ENCODE measurements at regions not wholly inside any gene's neighbourhood (a gene's known extent, or its start where the extent isn't known, plus 50 kb on each side); places are given as distances from the start of the nearest gene placed in this dataset.

GRCh38 chr6:14422917-14423316, 305.3 kb downstream of the CD83 start:
- WGBS, result 37% methylated on average over 2 of the region's 2 CpGs

GRCh38 chr6:14423330-14423729, 305.8 kb downstream of the CD83 start:
- H3K9ac ChIP-seq (ENCODE audit: low read length), result no peak overlapping the region

More at GRCh38 chr6:14422917-14423316, 305.3 kb downstream of the CD83 start:
- H4K8ac ChIP-seq (ENCODE audit: low read length), result no peak overlapping the region
- peak; percentile 11 for DNase-seq
- no peak overlapping the region for H2BK15ac ChIP-seq (ENCODE audit: low read depth, poor library complexity, severe bottlenecking)
- H3K4me1 ChIP-seq (ENCODE audit: control insufficient read depth, insufficient read depth, low read depth, low read length), result no peaks in the 10 kb centered on the region
- H3K79me1 ChIP-seq (replicated peaks; ENCODE audit: low read length, poor library complexity, severe bottlenecking), result no peaks in the 10 kb centered on the region
- no peak overlapping the region for H3K23ac ChIP-seq (ENCODE audit: low read length in 2 of 2)
- no peaks in the 10 kb centered on the region for H3K27me3 ChIP-seq (ENCODE audit: control insufficient read depth in 1 of 2, insufficient read depth in 1 of 2, low read length in 2 of 2)
- H3K9ac ChIP-seq (ENCODE audit: low read length), result no peak overlapping the region
- no peak overlapping the region for H4K91ac ChIP-seq (ENCODE audit: low read length)
- no peak overlapping the region for H2AFZ ChIP-seq (ENCODE audit: low read depth, low read length)
- no peak overlapping the region for H3K14ac ChIP-seq (ENCODE audit: low read length in 2 of 2)
- no peak overlapping the region for H3K4me2 ChIP-seq (ENCODE audit: low read length, poor library complexity, severe bottlenecking)
- H2BK120ac ChIP-seq (ENCODE audit: low read depth, low read length), result no peak overlapping the region
- H3K18ac ChIP-seq (ENCODE audit: low read depth in 1 of 2, low read length in 2 of 2), result no peak overlapping the region
- no peak overlapping the region for H3K4me3 ChIP-seq (ENCODE audit: insufficient read depth in 1 of 2, low read depth in 1 of 2, low read length in 2 of 2)
- no peak overlapping the region for H2AK5ac ChIP-seq (ENCODE audit: low read length, severe bottlenecking)
- no peak overlapping the region for H2BK12ac ChIP-seq (ENCODE audit: low read length in 2 of 2)
- no peak overlapping the region for H3K4ac ChIP-seq (ENCODE audit: low read depth in 1 of 2, low read length in 2 of 2)
- no peak overlapping the region for H3K27ac ChIP-seq (ENCODE audit: low read length, poor library complexity, severe bottlenecking)
- H3K36me3 ChIP-seq (ENCODE audit: control insufficient read depth in 1 of 2, insufficient read depth in 2 of 2, low read depth in 1 of 2, low read length in 2 of 2), result no peaks in the 10 kb centered on the region
- no peak overlapping the region for H2BK5ac ChIP-seq (ENCODE audit: low read depth, low read length, poor library complexity, severe bottlenecking)
- H3K9me3 ChIP-seq (ENCODE audit: control insufficient read depth, low read length), result no peaks in the 10 kb centered on the region

GRCh38 chr6:14423955-14424354, 306.4 kb downstream of the CD83 start:
- no peaks in the 10 kb centered on the region for H3K4me1 ChIP-seq (ENCODE audit: control insufficient read depth, insufficient read depth, low read depth, low read length)
- H2BK5ac ChIP-seq (ENCODE audit: low read depth, low read length, poor library complexity, severe bottlenecking), result no peak overlapping the region
- H2BK120ac ChIP-seq (ENCODE audit: low read depth, low read length), result no peak overlapping the region
- H3K79me1 ChIP-seq (replicated peaks; ENCODE audit: low read length, poor library complexity, severe bottlenecking), result no peaks in the 10 kb centered on the region
- H3K4me2 ChIP-seq (ENCODE audit: low read length, poor library complexity, severe bottlenecking), result no peak overlapping the region
- H3K27me3 ChIP-seq (ENCODE audit: control insufficient read depth in 1 of 2, insufficient read depth in 1 of 2, low read length in 2 of 2), result no peaks in the 10 kb centered on the region
- H3K4me3 ChIP-seq (ENCODE audit: insufficient read depth in 1 of 2, low read depth in 1 of 2, low read length in 2 of 2), result no peak overlapping the region
- no peak overlapping the region for H3K18ac ChIP-seq (ENCODE audit: low read depth in 1 of 2, low read length in 2 of 2)
- H2BK15ac ChIP-seq (ENCODE audit: low read depth, poor library complexity, severe bottlenecking), result no peak overlapping the region
- H2AK5ac ChIP-seq (ENCODE audit: low read length, severe bottlenecking), result no peak overlapping the region
- H3K4ac ChIP-seq (ENCODE audit: low read depth in 1 of 2, low read length in 2 of 2), result no peak overlapping the region
- no peaks in the 10 kb centered on the region for H3K36me3 ChIP-seq (ENCODE audit: control insufficient read depth in 1 of 2, insufficient read depth in 2 of 2, low read depth in 1 of 2, low read length in 2 of 2)
- peak overlapping the region; percentile 39 for H2AFZ ChIP-seq (ENCODE audit: low read depth, low read length)
- H3K23ac ChIP-seq (ENCODE audit: low read length in 2 of 2), result no peak overlapping the region
- no peak overlapping the region for H4K91ac ChIP-seq (ENCODE audit: low read length)
- DNase-seq, result no peak
- H2BK12ac ChIP-seq (ENCODE audit: low read length in 2 of 2), result no peak overlapping the region
- WGBS, result 93% methylated on average over 5 of the region's 6 CpGs
- H3K9me3 ChIP-seq (ENCODE audit: control insufficient read depth, low read length), result no peaks in the 10 kb centered on the region
- H3K27ac ChIP-seq (ENCODE audit: low read length, poor library complexity, severe bottlenecking), result no peak overlapping the region
- H4K8ac ChIP-seq (ENCODE audit: low read length), result no peak overlapping the region
- H3K9ac ChIP-seq (ENCODE audit: low read length), result no peak overlapping the region
- H3K14ac ChIP-seq (ENCODE audit: low read length in 2 of 2), result no peak overlapping the region

More at GRCh38 chr6:14423330-14423729, 305.8 kb downstream of the CD83 start:
- 66% methylated on average over 5 of the region's 5 CpGs for WGBS
- Histone ChIP-seq H3K23ac (ENCODE audit: low read length in 2 of 2) (no peak overlapping the region), H2AFZ (ENCODE audit: low read depth, low read length) (no peak overlapping the region), H2AK5ac (ENCODE audit: low read length, severe bottlenecking) (no peak overlapping the region), H2BK15ac (ENCODE audit: low read depth, poor library complexity, severe bottlenecking) (no peak overlapping the region), H4K8ac (ENCODE audit: low read length) (no peak overlapping the region), H3K27ac (ENCODE audit: low read length, poor library complexity, severe bottlenecking) (no peak overlapping the region), H3K14ac (ENCODE audit: low read length in 2 of 2) (no peak overlapping the region), H2BK5ac (ENCODE audit: low read depth, low read length, poor library complexity, severe bottlenecking) (no peak overlapping the region), H2BK120ac (ENCODE audit: low read depth, low read length) (no peak overlapping the region), H3K36me3 (ENCODE audit: control insufficient read depth in 1 of 2, insufficient read depth in 2 of 2, low read depth in 1 of 2, low read length in 2 of 2) (no peaks in the 10 kb centered on the region), H3K18ac (ENCODE audit: low read depth in 1 of 2, low read length in 2 of 2) (no peak overlapping the region), H3K4ac (ENCODE audit: low read depth in 1 of 2, low read length in 2 of 2) (no peak overlapping the region), H4K91ac (ENCODE audit: low read length) (no peak overlapping the region), H3K27me3 (ENCODE audit: control insufficient read depth in 1 of 2, insufficient read depth in 1 of 2, low read length in 2 of 2) (no peaks in the 10 kb centered on the region), H3K4me1 (ENCODE audit: control insufficient read depth, insufficient read depth, low read depth, low read length) (no peaks in the 10 kb centered on the region), H3K79me1 (replicated peaks; ENCODE audit: low read length, poor library complexity, severe bottlenecking) (no peaks in the 10 kb centered on the region), H3K4me2 (ENCODE audit: low read length, poor library complexity, severe bottlenecking) (no peak overlapping the region), H2BK12ac (ENCODE audit: low read length in 2 of 2) (no peak overlapping the region), H3K4me3 (ENCODE audit: insufficient read depth in 1 of 2, low read depth in 1 of 2, low read length in 2 of 2) (no peak overlapping the region), H3K9me3 (ENCODE audit: control insufficient read depth, low read length) (no peaks in the 10 kb centered on the region)
- DNase-seq, result peak; percentile 78

GRCh38 chr6:14425805-14426204, 308.2 kb downstream of the CD83 start:
- no peak for DNase-seq
- Histone ChIP-seq H3K27me3 (ENCODE audit: control insufficient read depth in 1 of 2, insufficient read depth in 1 of 2, low read length in 2 of 2) (no peaks in the 10 kb centered on the region), H2BK15ac (ENCODE audit: low read depth, poor library complexity, severe bottlenecking) (no peak overlapping the region), H3K9ac (ENCODE audit: low read length) (no peak overlapping the region), H3K23ac (ENCODE audit: low read length in 2 of 2) (no peak overlapping the region), H3K4me3 (ENCODE audit: insufficient read depth in 1 of 2, low read depth in 1 of 2, low read length in 2 of 2) (no peak overlapping the region), H3K4me1 (ENCODE audit: control insufficient read depth, insufficient read depth, low read depth, low read length) (no peaks in the 10 kb centered on the region), H3K79me1 (replicated peaks; ENCODE audit: low read length, poor library complexity, severe bottlenecking) (no peaks in the 10 kb centered on the region), H3K18ac (ENCODE audit: low read depth in 1 of 2, low read length in 2 of 2) (no peak overlapping the region), H4K91ac (ENCODE audit: low read length) (no peak overlapping the region), H4K8ac (ENCODE audit: low read length) (no peak overlapping the region), H3K36me3 (ENCODE audit: control insufficient read depth in 1 of 2, insufficient read depth in 2 of 2, low read depth in 1 of 2, low read length in 2 of 2) (no peaks in the 10 kb centered on the region), H2AK5ac (ENCODE audit: low read length, severe bottlenecking) (no peak overlapping the region), H3K4me2 (ENCODE audit: low read length, poor library complexity, severe bottlenecking) (no peak overlapping the region), H3K4ac (ENCODE audit: low read depth in 1 of 2, low read length in 2 of 2) (no peak overlapping the region), H2AFZ (ENCODE audit: low read depth, low read length) (no peak overlapping the region), H3K14ac (ENCODE audit: low read length in 2 of 2) (no peak overlapping the region), H2BK12ac (ENCODE audit: low read length in 2 of 2) (no peak overlapping the region), H2BK120ac (ENCODE audit: low read depth, low read length) (no peak overlapping the region), H2BK5ac (ENCODE audit: low read depth, low read length, poor library complexity, severe bottlenecking) (no peak overlapping the region), H3K9me3 (ENCODE audit: control insufficient read depth, low read length) (no peaks in the 10 kb centered on the region), H3K27ac (ENCODE audit: low read length, poor library complexity, severe bottlenecking) (no peak overlapping the region)
- 98% methylated on average over 5 of the region's 6 CpGs for WGBS

All from mesenchymal stem cell (in vitro differentiated cells and primary cell).